HepG2 (cell line): ENCODE measurements at regions not wholly inside any gene's neighbourhood (a gene's known extent, or its start where the extent isn't known, plus 50 kb on each side); places are given as distances from the start of the nearest gene placed in this dataset.

Experiments used
- ATAC-seq: fragments of 200-7000 bp; cut with Tn5 transposase; 3 replicates; pipeline ENCODE4 v1.9.1; 2020; ENCODE audit warnings: mild to moderate bottlenecking, moderate library complexity
- BruUV-seq: library from RNA; stranded (reverse); fragments of 400-500 nt; replicated peaks from 2 replicates; lab custom pipeline; 2021; lab: Mats Ljungman, UMichigan
- CTCF ChIA-PET: fragments of 300-600 bp; formaldehyde crosslinking; extraction: SDS; loops from one replicate; lab custom pipeline; 2021; ENCODE audit warnings: low total read pairs, inconsistent platforms, low intra/inter-chr PET ratio; lab: Yijun Ruan, JAX
- POLR2A ChIA-PET: fragments of 350-600 bp; sonication (Branson Sonifier 250); formaldehyde crosslinking; loops from one replicate; lab custom pipeline; 2020; ENCODE audit warnings: antibody characterized with exemption, inconsistent platforms; lab: Yijun Ruan, JAX
- DNase-seq: peaks from one replicate; pipeline ENCODE4 v3.0.0-alpha.2; 2015; ENCODE audit warnings: low spot score
- FAIRE-seq: peaks from 3 replicates; lab custom pipeline; 2011; peaks lifted over from hg19 to GRCh38; lab: Jason Lieb, UNC
- H2AFZ ChIP-seq: one replicate; pipeline ENCODE4 v1.6.1; 2011; ENCODE audit warnings: low read length, inconsistent platforms
- H3K27ac ChIP-seq: fragments of 300-600 bp; 3 replicates; pipeline ENCODE4 v1.8.0; 2011; ENCODE audit warnings: mixed run types, mild to moderate bottlenecking, mixed read lengths, low read length, inconsistent platforms; ENCODE audit not compliant: insufficient read depth; ENCODE audit errors: extremely low read length
- H3K27me3 ChIP-seq, 2 experiments: fragments of 200-600 bp in 1 of 2; 2 replicates in 1 of 2; 3 replicates in 1 of 2; pipeline versions ENCODE4 v1.6.0 to v1.8.0; 2011; ENCODE audit warnings: low read length in 2 of 2, mild to moderate bottlenecking in 2 of 2, moderate library complexity in 2 of 2, inconsistent platforms in 1 of 2; ENCODE audit not compliant: insufficient read depth in 2 of 2, control insufficient read depth in 1 of 2
- H3K36me3 ChIP-seq, 2 experiments: fragments of 200-600 bp in 1 of 2; replicated peaks in 1 of 2; 2 replicates in 1 of 2; 3 replicates in 1 of 2; pipeline versions ENCODE4 v1.5.1 to v1.8.0; 2011; ENCODE audit warnings: low read length in 2 of 2, inconsistent platforms in 1 of 2; ENCODE audit not compliant: insufficient read depth in 2 of 2, control insufficient read depth in 1 of 2
- H3K4me1 ChIP-seq: 2 replicates; pipeline ENCODE4 v1.5.1; 2012; ENCODE audit warnings: low read length, inconsistent platforms; ENCODE audit not compliant: insufficient read depth
- H3K4me2 ChIP-seq: 2 replicates; pipeline ENCODE4 v1.6.0; 2011; ENCODE audit warnings: low read depth, low read length, inconsistent platforms
- H3K4me3 ChIP-seq, 3 experiments: fragments of 200-600 bp in 1 of 3; sonication (generic), shearing (Covaris generic) in 1 of 3; replicated peaks in 1 of 3; 2 replicates each; pipeline ENCODE4 v1.5.1; 2011 to 2016; ENCODE audit warnings: low read length in 3 of 3, inconsistent platforms in 2 of 3, low read depth in 2 of 3, mild to moderate bottlenecking in 2 of 3, control low read depth in 1 of 3, mixed read lengths in 1 of 3; ENCODE audit not compliant: insufficient read depth in 1 of 3
- H3K79me2 ChIP-seq: one replicate; pipeline ENCODE4 v1.6.1; 2011; ENCODE audit warnings: low read length, inconsistent platforms; ENCODE audit not compliant: insufficient read depth
- H3K9ac ChIP-seq: 2 replicates; pipeline ENCODE4 v1.6.0; 2011; ENCODE audit warnings: mild to moderate bottlenecking, low read depth, low read length, inconsistent platforms; ENCODE audit not compliant: insufficient read depth
- H3K9me3 ChIP-seq: 2 replicates; pipeline ENCODE4 v1.5.1; 2012; ENCODE audit warnings: mild to moderate bottlenecking, low read length
- H4K20me1 ChIP-seq: 2 replicates; pipeline ENCODE4 v1.6.0; 2011; ENCODE audit warnings: inconsistent platforms, mild to moderate bottlenecking, low read length, moderate library complexity; ENCODE audit not compliant: insufficient read depth
- FOXP4 ChIP-seq: sonication (generic); formaldehyde crosslinking; IDR thresholded peaks from 2 replicates; pipeline ENCODE4 v1.4.0; 2020; ENCODE audit warnings: missing genetic modification reagents
- GLMP ChIP-seq: sonication (generic); formaldehyde crosslinking; IDR thresholded peaks from 2 replicates; pipeline ENCODE4 v1.9.0; 2021; ENCODE audit warnings: missing genetic modification reagents, mild to moderate bottlenecking, borderline replicate concordance
- GPBP1L1 ChIP-seq: sonication (generic); formaldehyde crosslinking; IDR thresholded peaks from 2 replicates; pipeline ENCODE4 v1.5.0; 2020; ENCODE audit warnings: mild to moderate bottlenecking, missing genetic modification reagents
- JDP2 ChIP-seq: sonication (generic); formaldehyde crosslinking; IDR thresholded peaks from 2 replicates; pipeline ENCODE4 v1.8.1; 2022; ENCODE audit warnings: missing genetic modification reagents, borderline replicate concordance
- KDM4B ChIP-seq: sonication (generic); formaldehyde crosslinking; IDR thresholded peaks from 2 replicates; pipeline ENCODE4 v1.4.0; 2020; ENCODE audit warnings: missing genetic modification reagents
- MAZ ChIP-seq, 2 experiments: sonication (generic) in 1 of 2; formaldehyde crosslinking in 1 of 2; IDR thresholded peaks; 2 replicates each; pipeline versions ENCODE4 v1.5.0 to v1.6.1; 2012 to 2020; ENCODE audit warnings: low read depth in 2 of 2, mild to moderate bottlenecking in 2 of 2, borderline replicate concordance in 1 of 2, improper control_type of control experiment in 1 of 2, low read length in 1 of 2, missing genetic modification reagents in 1 of 2, moderate library complexity in 1 of 2
- NFYC ChIP-seq: IDR thresholded peaks from 2 replicates; pipeline ENCODE4 v1.6.1; 2016; ENCODE audit warnings: missing genetic modification reagents, missing compliant biosample characterization
- NPAS2 ChIP-seq: sonication (generic); formaldehyde crosslinking; IDR thresholded peaks from 2 replicates; pipeline ENCODE4 v1.8.0; 2022; ENCODE audit warnings: mild to moderate bottlenecking, missing genetic modification reagents, borderline replicate concordance
- NR2F2 ChIP-seq: IDR thresholded peaks from 2 replicates; pipeline ENCODE4 v1.6.1; 2012; ENCODE audit warnings: low read depth, inconsistent platforms, borderline replicate concordance
- RBM22 ChIP-seq: fragments of 200-400 bp; formaldehyde crosslinking; optimal IDR thresholded peaks from 2 replicates; pipeline ENCODE3; 2017; ENCODE audit warnings: mild to moderate bottlenecking, low read length, moderate library complexity
- TAF15 ChIP-seq: fragments of 200-400 bp; formaldehyde crosslinking; IDR thresholded peaks from one replicate; pipeline ENCODE4 v1.6.1; 2018; ENCODE audit warnings: mild to moderate bottlenecking, low read depth, low read length; ENCODE audit not compliant: poor library complexity, severe bottlenecking
- ZNF205 ChIP-seq: IDR thresholded peaks from 2 replicates; pipeline ENCODE4 v1.6.1; 2018; ENCODE audit warnings: missing biosample characterization, missing genetic modification reagents
- ZNF3 ChIP-seq: IDR thresholded peaks from 2 replicates; pipeline ENCODE4 v1.7.0; 2017; ENCODE audit warnings: inconsistent platforms
- ZNF879 ChIP-seq: sonication (generic); formaldehyde crosslinking; IDR thresholded peaks from 2 replicates; pipeline ENCODE4 v1.8.1; 2023; ENCODE audit warnings: missing genetic modification reagents
- WGBS: methylation state at CpG from one replicate; pipeline ENCODE4 v1.1.6; 2017; ENCODE audit warnings: low lambda C conversion rate; 5-methylcytosine and 5-hydroxymethylcytosine counted together
- in situ Hi-C: cut with HindIII; loops from 2 replicates; pipeline ENCODE4 v1.10.0; 2017; ENCODE audit warnings: low pct_unique_long_range_greater_than_20kb; ENCODE audit not compliant: extremely low pct_ligation_motif_present
- intact Hi-C: fragments of 100-400 bp; cut with micrococcal nuclease; formaldehyde crosslinking; loops from one replicate; pipeline ENCODE4 v1.10.0; 2022; ENCODE audit not compliant: unreplicated experiment

- TF ChIP-seq NPAS2 (CRISPR knock-in tag), result no peak
- intact Hi-C loops (no loop called here), in situ Hi-C loops (no loop called here)
- Histone ChIP-seq H3K27me3 (peaks cover 0 to 13% of the 10 kb centered on the region in 2 experiments; a peak in 1 of 5 replicates), H3K27ac (no peak overlapping the region), H3K79me2 (no peaks in the 10 kb centered on the region), H3K9me3 (peaks cover 14% of the 10 kb centered on the region), H3K4me2 (no peak overlapping the region), H3K9ac (no peak overlapping the region), H4K20me1 (no peaks in the 10 kb centered on the region), H3K4me3 (no peak overlapping the region), H3K36me3 (no peaks in the 10 kb centered on the region), H2AFZ (no peak overlapping the region), H3K4me1 (no peaks in the 10 kb centered on the region)
- CTCF ChIA-PET, result no interaction called here
- FAIRE-seq, result no peak
- POLR2A ChIA-PET, result no interaction called here
- no peak for ATAC-seq
- BruUV-seq, result no TSS peak
- 18% methylated on average over 7 of the region's 12 CpGs for WGBS
- no peak for DNase-seq
These were observed 120.5 kb downstream of the SOD2 start for GRCh38 chr6:159572439-159573110.

- no peak overlapping the region for H3K4me2 ChIP-seq
- H3K27me3 ChIP-seq, result no peaks in the 10 kb centered on the region
- CTCF ChIA-PET, result no interaction called here
- no peak for FAIRE-seq
- POLR2A ChIA-PET, result no interaction called here
- H3K27ac ChIP-seq, result no peak overlapping the region
- intact Hi-C loops (no loop called here), in situ Hi-C loops (no loop called here)
- H3K4me1 ChIP-seq, result no peaks in the 10 kb centered on the region
- no peaks in the 10 kb centered on the region for H3K36me3 ChIP-seq
- H3K9ac ChIP-seq, result no peak overlapping the region
- no peaks in the 10 kb centered on the region for H3K79me2 ChIP-seq
- H3K9me3 ChIP-seq, result peaks cover 14% of the 10 kb centered on the region
- H3K4me3 ChIP-seq, result no peak overlapping the region
- WGBS, result 32% methylated on average over 7 of the region's 7 CpGs
- ATAC-seq, result no peak
- DNase-seq, result no peak
- no peaks in the 10 kb centered on the region for H4K20me1 ChIP-seq
- H2AFZ ChIP-seq, result no peak overlapping the region
- BruUV-seq, result no TSS peak
- TF ChIP-seq NFYC (no peak), ZNF879 (CRISPR knock-in tag) (no peak), GPBP1L1 (CRISPR knock-in tag) (no peak), MAZ (IDR thresholded peaks at IDR 0.05; ENCODE audit: borderline replicate concordance, low read depth, low read length) (no peak), MAZ (CRISPR knock-in tag; IDR thresholded peaks at IDR 0.05; ENCODE audit: low read depth) (no peak), ZNF205 (CRISPR knock-in tag) (no peak), JDP2 (CRISPR knock-in tag) (no peak), GLMP (no peak), RBM22 (no peak), TAF15 (no peak), NR2F2 (no peak), ZNF3 (CRISPR knock-in tag) (no peak), KDM4B (no peak), FOXP4 (CRISPR knock-in tag) (no peak)
These were observed 127.8 kb downstream of the SOD2 start for GRCh38 chr6:159565181-159565710.
